ENCODE measurements at regions not wholly inside any gene's neighbourhood (a gene's known extent, or its start where the extent isn't known, plus 50 kb on each side); places are given as distances from the start of the nearest gene placed in this dataset.

DNA sequence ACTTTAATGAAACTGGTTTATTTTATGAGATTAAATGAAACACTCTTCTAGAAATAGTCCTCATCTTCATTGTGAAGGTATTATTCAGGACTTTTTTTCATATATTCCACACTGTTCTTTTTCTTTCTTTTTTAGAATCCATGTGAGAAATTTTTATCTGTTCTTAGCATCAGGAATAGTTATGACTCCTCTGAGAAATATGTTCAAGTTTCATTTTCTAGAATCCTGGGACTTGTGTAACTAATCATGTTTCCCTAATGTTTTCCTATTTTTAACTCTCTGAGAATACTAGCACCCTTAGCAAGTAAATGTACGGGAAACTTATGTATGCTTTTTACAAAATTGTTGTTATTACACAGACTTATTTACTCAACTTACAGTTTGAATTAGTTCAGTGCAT lies 407.8 kb downstream of the CBLN4 start:
- DNase-seq (ENCODE audit: low spot score in 2 of 2) (no peak), ATAC-seq (no peak)
- Mint-ChIP-seq H3K27ac (no peak overlapping the region), H3K36me3 (no peaks in the 10 kb centered on the region), H3K9me3 (peaks cover 0 to 5% of the 10 kb centered on the region in 2 donors)

DNA sequence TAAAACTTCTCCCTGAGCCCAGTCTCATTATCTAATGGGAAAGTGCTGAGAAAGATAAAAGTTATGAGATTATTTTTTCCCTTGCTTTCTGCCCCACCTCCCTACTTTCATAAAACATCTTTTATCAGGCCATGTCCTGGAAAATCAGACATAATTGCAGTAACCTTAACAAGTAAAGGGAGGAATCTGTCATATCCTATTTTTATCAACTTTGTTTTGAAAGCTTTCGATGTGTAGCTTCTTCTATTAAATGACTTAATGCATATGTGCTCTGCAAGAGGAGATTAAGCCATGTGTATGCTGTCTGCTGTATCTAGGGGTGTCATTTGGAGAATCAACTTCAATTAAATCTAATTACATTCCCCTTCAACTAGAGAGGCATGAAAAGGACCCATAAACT lies 408.9 kb downstream of the CBLN4 start:
- H3K36me3 Mint-ChIP-seq = no peaks in the 10 kb centered on the region
- DNase-seq (ENCODE audit: low spot score in 2 of 2) (no peak), ATAC-seq (no peak)
- no peaks in the 10 kb centered on the region for H3K9me3 Mint-ChIP-seq
- H3K27ac Mint-ChIP-seq = no peak overlapping the region

DNA sequence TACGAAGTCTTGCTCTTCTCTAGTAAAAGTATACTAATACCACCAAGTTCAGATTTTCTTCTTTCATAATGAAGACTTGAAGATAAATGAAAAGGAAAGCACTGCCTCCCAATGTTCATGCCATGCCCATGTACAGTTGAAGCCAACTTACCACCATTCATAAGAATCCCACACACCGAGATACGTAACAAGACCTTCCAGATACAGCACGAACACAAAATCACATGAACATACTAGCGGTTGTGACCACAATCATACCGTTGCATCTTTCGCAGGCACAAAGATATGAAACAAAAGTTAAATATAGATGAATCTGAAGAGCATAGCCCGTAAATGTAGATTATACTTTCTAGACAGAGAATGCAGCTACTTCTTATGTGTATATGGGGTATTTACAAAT lies 412.5 kb downstream of the CBLN4 start:
- DNase-seq (ENCODE audit: low spot score in 2 of 2) (no peak), ATAC-seq (no peak)
- Mint-ChIP-seq H3K9me3 (peaks cover 3 to 4% of the 10 kb centered on the region in 2 donors), H3K36me3 (no peaks in the 10 kb centered on the region), H3K27ac (no peak overlapping the region)

DNA sequence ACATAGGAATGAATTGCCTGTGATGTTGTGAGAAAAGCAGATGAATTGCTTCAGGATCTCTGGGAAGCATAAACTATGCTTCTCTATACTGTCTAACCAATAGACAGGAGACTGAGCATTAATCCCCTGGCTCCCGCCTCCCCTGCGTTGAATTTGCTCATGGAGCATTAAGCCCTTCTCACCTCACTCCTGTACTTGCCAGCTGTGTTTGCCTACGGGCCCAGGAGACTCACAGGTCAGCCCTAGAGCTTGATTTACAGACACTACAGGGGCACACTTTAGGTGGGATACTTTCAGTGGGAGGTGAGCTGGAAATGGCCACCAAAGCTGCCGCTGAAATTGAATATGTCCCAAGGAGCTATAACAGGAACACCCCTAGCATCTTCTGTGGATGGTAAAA lies 418.7 kb downstream of the CBLN4 start:
- H3K9me3 Mint-ChIP-seq = peaks cover 3 to 4% of the 10 kb centered on the region in 2 donors
- H3K36me3 Mint-ChIP-seq = no peaks in the 10 kb centered on the region
- no peak overlapping the region for H3K27ac Mint-ChIP-seq
- no peak for DNase-seq (ENCODE audit: low spot score in 2 of 2)
- ATAC-seq = no peak

DNA sequence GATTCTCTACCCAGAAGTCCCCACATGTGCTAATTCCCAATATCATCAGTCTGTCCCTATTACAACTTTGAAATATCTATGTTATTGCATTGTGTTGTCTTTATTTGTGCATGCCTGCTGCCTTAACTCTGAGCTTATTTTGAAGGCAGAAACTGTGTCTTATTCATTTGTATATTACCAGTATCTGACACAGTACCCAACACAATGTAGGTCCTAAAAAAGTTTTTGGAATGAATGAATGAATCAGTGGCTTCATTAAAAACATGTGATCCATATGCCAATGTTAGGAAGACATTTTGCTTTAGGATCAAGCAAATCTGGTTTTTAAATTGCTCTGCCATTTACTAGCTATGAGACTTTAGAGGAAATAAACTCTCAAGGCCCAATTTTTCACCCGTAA lies 420.4 kb downstream of the CBLN4 start:
- Mint-ChIP-seq H3K36me3 (no peaks in the 10 kb centered on the region), H3K27ac (no peak overlapping the region), H3K9me3 (no peaks in the 10 kb centered on the region)
- ATAC-seq (no peak), DNase-seq (ENCODE audit: low spot score in 2 of 2) (no peak)

DNA sequence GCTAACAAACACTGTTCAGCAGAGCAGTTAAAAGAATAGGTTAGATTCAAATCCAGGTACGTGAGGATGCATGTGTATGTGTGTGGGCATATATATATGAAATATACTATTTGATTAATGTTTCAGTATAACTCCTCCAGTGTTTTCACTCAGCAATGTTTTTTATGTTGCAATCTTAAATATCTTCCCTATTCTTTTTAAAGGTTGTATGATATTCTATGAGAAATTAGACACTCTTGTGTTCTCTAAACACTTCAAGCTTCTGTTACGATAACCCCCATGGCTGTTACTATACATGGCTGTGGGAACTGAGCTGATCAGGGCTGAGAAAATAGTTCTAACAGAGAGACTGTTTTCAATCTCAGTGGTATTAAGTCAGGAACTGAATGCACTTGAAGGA lies 421.0 kb downstream of the CBLN4 start:
- Mint-ChIP-seq H3K27ac (no peak overlapping the region), H3K9me3 (no peaks in the 10 kb centered on the region), H3K36me3 (no peaks in the 10 kb centered on the region)
- ATAC-seq (no peak), DNase-seq (ENCODE audit: low spot score in 2 of 2) (no peak)

DNA sequence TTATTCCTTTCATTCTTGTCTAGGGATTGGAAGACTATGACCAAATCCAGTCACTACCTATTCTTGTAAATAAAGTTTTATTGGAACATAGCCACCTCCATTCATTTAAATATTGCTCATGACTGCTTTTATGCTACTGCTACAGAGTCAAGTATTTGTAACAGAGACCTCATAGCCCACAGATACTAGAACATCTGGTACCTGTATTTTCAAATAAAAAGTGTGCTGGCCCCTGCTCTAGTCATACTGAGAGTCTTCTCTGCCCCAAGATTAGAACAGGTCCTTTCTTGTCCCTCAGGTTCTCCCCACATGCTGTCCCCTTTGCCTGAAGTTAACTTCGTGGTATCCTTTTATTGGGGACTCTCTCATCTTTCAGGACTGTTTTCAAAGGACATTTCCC lies 422.3 kb downstream of the CBLN4 start:
- ATAC-seq (no peak), DNase-seq (ENCODE audit: low spot score in 2 of 2) (no peak)
- H3K27ac Mint-ChIP-seq = no peak overlapping the region
- H3K36me3 Mint-ChIP-seq = no peaks in the 10 kb centered on the region
- no peaks in the 10 kb centered on the region for H3K9me3 Mint-ChIP-seq

DNA sequence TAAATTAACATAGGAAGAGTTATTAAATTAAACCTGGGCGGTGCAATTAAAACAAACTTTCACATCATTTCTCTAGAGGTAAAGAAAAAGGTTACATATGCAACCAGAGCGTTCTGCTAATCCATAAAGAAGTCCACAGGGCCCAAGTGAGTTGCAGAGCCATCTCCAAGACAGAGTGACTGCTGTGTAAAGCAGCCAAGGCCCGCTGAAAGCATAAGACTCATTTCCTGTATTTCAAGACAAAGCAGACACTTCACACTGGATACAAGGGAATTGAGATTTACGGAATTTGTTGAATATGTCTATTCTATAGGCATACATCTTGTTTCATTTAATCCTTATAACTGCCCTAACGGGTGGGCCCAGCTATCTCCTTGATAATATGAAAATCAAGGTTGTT lies 422.8 kb downstream of the CBLN4 start:
- ATAC-seq (no peak), DNase-seq (ENCODE audit: low spot score in 2 of 2) (no peak)
- Mint-ChIP-seq H3K9me3 (no peaks in the 10 kb centered on the region), H3K36me3 (no peaks in the 10 kb centered on the region), H3K27ac (no peak overlapping the region)

DNA sequence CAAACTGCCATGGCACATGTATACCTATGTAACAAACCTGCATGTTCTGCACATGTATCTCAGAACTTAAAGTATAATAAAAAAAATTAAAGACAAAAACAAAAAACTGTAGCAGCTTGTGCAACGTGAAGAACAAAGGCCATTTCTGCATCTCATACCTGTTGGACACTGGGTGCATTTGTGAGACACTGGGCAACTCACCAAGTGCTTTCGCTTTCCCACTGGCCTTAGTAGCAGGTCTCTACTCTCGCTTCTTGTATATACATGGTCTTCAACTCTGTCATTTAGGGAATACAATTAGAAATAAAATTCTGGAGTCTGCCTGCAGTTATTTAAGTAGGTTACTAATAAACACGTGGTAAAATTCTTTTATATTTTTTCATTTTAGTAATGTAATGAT lies 423.8 kb downstream of the CBLN4 start:
- Mint-ChIP-seq H3K9me3 (no peaks in the 10 kb centered on the region), H3K36me3 (no peaks in the 10 kb centered on the region), H3K27ac (no peak overlapping the region)
- DNase-seq (ENCODE audit: low spot score in 2 of 2) (no peak), ATAC-seq (no peak)

DNA sequence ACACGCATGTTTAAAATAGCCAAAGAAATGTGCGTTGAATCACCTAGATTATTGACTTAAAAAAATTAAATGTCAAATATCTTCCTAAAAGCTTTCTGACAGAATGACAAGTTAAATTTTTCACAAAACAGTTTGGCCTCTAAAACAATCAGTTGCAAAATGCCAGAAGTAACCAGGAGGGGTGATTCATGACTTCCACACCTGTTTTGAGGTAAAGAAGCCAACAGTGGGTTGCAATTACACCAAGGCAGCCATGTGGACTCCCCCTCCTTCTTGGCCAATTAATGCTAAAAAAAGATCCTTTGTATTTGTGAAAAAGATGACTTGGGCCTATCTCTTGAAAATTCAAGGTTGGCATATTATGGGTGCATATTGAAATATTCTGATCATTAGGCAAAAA lies 424.8 kb downstream of the CBLN4 start:
- Mint-ChIP-seq H3K27ac (no peak overlapping the region), H3K36me3 (no peaks in the 10 kb centered on the region), H3K9me3 (no peaks in the 10 kb centered on the region)
- ATAC-seq (no peak), DNase-seq (ENCODE audit: low spot score in 2 of 2) (no peak)

DNA sequence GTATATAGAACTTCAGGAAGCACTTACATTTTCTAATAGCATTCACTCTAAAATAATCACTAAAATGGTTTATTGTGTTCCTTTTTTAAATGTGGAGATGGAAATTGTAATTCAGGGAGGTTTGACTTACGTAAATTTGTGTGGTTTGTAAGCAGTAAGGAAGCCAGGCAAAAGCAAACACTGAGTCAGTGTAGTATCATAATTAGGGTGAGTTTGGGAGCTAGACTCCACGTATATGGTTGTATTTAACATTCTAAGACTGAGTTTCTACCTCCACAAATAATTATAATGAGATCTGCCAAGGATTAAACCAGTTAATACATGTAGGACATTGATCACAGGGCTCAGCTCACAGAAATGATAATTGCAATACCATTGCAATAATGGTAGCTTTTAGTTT lies 425.5 kb downstream of the CBLN4 start:
- Mint-ChIP-seq H3K27ac (no peak overlapping the region), H3K9me3 (no peaks in the 10 kb centered on the region), H3K36me3 (no peaks in the 10 kb centered on the region)
- DNase-seq (ENCODE audit: low spot score in 2 of 2) (no peak), ATAC-seq (no peak)

DNA sequence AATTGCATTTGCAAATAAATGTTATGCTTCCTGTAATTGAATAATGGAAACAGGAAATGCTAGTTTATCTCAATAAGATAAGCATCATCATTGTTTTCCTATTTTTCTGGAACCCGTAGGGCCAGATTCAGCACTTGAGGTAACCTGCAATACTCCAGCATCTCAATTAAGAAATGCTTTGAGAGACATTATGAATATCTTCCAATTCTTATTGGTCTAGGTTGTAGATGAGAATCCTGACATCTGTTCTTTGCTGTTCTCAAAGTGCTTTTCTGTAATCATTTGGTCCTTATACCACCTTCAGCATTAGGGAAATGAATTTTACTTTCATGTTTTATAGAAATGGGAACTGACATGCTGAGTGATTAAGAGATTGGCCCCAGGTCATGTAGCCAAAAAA lies 428.3 kb downstream of the CBLN4 start:
- ATAC-seq (no peak), DNase-seq (ENCODE audit: low spot score in 2 of 2) (no peak)
- Mint-ChIP-seq H3K9me3 (no peaks in the 10 kb centered on the region), H3K36me3 (no peaks in the 10 kb centered on the region), H3K27ac (no peak overlapping the region)

DNA sequence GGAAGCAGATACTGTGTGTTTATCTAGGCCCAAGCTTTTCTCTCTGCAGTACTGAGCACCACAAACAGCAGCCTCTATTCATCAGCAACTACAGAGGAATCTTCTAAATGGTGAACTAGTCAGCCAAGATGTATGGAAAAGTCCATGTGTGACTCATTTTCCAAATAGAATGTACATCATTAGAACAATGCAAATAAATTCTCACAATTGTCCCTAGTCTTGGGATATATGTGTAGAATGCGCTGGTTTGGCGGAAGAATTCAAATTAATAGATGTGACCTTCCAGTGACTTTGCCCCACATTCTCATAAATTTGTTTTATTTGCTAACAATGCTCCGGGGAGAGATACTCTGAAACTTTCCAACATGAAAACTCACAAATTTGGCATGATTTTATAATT lies 436.2 kb downstream of the CBLN4 start:
- no peak for ATAC-seq
- no peaks in the 10 kb centered on the region for H3K36me3 Mint-ChIP-seq

DNA sequence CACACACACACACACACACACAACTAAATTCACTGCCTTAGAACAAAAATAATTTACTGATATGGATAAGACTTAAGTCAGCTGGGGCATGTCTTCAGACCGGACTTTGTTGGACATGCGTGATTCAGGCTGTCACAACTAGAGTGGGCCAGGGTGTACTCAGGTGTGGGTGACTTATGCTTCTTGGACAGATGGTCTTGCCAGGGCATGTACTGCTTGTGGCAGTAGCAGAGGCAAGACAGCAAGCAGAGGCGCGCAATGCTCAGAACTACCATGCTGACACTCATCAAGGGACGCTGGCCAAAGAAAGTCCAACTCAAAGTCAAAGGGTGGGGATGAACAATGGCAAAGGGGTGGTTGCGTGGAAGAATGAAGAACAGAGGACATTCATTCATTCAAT lies 437.5 kb downstream of the CBLN4 start:
- Mint-ChIP-seq H3K27ac (no peak overlapping the region), H3K36me3 (no peaks in the 10 kb centered on the region), H3K9me3 (peaks cover 0 to 13% of the 10 kb centered on the region in 2 donors)
- no peak for ATAC-seq
- no peak for DNase-seq (ENCODE audit: low spot score in 2 of 2)

More for the DNA sequence above, 436.2 kb downstream of the CBLN4 start:
- H3K27ac Mint-ChIP-seq = no peak overlapping the region
- DNase-seq (ENCODE audit: low spot score in 2 of 2) = no peak
- H3K9me3 Mint-ChIP-seq = peaks cover 0 to 6% of the 10 kb centered on the region in 2 donors

DNA sequence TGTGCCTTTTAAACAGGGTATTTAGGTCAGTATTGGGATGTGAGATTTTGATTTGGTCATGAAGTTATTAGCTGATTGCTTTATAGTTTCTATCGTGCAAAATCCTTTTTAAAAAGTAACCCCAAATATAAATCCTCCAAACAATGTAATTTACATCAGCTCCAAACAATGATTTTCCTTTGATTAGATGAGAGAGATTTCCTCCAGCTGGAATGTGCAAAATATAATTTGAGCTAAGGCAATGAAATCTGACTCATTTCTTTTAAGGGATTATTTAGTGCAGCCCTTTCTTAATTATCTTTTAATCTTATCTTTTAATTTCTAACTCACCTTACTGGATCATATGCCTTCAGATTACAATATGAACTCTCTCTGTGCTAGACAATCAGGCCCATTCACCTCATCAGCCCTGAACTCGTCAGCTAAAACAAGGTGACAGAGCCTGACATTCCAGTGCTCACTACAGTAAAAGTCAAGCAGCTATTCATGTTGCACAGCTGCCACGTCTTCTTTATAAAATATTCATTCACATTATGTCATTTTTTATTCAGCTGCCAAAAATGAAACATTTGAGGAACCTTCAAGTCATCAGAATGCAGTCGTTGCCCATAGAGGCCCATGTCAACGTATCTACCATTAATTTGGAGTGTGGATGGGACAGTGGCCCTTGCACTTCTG lies 440.1 kb downstream of the CBLN4 start:
- Mint-ChIP-seq H3K36me3 (no peaks in the 10 kb centered on the region), H3K27ac (no peak overlapping the region), H3K9me3 (peaks cover 0 to 13% of the 10 kb centered on the region in 2 donors)
- DNase-seq (ENCODE audit: low spot score in 2 of 2) (no peak), ATAC-seq (no peak)

DNA sequence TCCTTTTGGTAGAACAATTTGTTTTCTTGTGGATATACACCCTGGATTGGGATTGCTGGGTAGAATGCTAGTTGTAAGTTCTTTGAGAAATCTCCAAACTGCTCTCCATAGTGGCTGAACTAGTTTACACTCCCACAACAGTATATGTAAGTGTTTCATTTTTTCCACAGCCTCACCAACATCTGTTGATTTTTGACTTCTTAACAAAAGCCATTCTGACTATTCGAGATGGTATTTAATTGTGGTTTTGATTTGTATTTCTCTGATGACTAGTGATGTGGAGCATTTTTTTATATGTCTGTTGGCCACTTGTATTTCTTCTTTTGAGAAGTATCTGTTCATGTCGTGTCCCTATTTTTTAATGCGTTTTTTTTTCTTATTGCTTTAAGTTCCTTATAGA lies 444.1 kb downstream of the CBLN4 start:
- peaks cover 6 to 20% of the 10 kb centered on the region in 2 donors for H3K9me3 Mint-ChIP-seq
- ATAC-seq (no peak), DNase-seq (ENCODE audit: low spot score in 2 of 2) (no peak)
- no peaks in the 10 kb centered on the region for H3K36me3 Mint-ChIP-seq
- no peak overlapping the region for H3K27ac Mint-ChIP-seq

DNA sequence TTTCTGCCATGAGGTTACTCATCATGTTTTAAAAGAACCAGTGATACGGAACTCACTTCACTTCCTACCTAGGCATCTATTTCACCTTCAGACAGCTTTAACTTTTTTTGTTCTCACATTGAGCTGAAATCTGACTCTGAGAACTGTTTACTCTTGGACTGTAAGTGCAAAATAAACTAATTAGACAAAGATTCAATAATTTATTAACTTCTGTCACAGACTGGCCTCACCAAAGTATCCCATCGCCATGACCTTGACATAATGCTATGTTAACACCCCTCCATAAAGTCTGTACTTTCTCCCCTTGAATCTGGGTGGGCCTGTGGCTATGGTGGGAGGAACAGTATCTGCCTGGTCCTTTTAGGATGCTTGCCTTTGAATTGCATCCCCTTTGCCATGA lies 448.1 kb downstream of the CBLN4 start:
- Mint-ChIP-seq H3K27ac (no peak overlapping the region), H3K36me3 (no peaks in the 10 kb centered on the region), H3K9me3 (peaks cover 6 to 16% of the 10 kb centered on the region in 2 donors)
- ATAC-seq (no peak), DNase-seq (ENCODE audit: low spot score in 2 of 2) (no peak)

DNA sequence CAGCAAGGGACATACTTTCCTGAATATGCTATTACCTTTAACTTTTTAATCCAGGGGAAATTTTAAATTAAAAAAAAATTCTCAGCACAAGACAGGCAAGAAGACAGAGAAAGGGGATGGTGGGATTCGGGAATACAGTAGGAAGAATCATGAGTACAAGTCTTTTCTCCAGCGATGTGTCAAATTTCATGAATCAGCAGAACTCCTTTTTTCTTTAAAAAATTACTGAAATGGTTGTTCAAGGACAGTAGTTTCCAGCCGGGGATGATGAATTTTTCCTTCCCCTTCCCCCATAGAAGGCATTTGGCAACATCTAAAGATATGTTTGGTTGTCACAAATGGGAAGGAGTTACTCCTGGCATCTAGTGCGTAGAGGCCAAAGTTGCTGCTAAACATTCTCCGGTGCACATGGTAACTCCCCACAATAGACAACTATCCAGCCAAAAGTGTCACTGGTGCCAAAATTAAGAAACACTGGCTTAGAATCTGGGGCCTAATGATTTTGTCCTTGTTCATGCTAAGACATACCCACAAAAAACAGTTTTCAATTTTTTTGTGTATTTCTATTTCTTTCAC lies 450.2 kb downstream of the CBLN4 start:
- ATAC-seq (no peak), DNase-seq (ENCODE audit: low spot score in 2 of 2) (no peak)
- peaks cover 6 to 20% of the 10 kb centered on the region in 2 donors for H3K9me3 Mint-ChIP-seq
- H3K27ac Mint-ChIP-seq = no peak overlapping the region
- no peaks in the 10 kb centered on the region for H3K36me3 Mint-ChIP-seq

All from activated naive CD4-positive, alpha-beta T cell treated with anti-CD3 and anti-CD28 coated beads, Interleukin-2, amount 50 U/mL, for 72 hours (primary cell).